Stimulated activated CD4-positive, alpha-beta T cell treated with anti-CD3 and anti-CD28 coated beads, Interleukin-15, amount 100 ng/mL, for 48 hours (primary cell): ENCODE measurements at regions not wholly inside any gene's neighbourhood (a gene's known extent, or its start where the extent isn't known, plus 50 kb on each side); places are given as distances from the start of the nearest gene placed in this dataset.

Experiments
- DNase-seq, 2 donors: peaks; one replicate each; pipeline ENCODE4 v3.0.0-alpha.2; 2020; ENCODE audit warnings: low read depth in 2 of 2

- DNase-seq: no peak
Observed at GRCh38 chr2:53260568-53260967, 507.0 kb upstream of the CHAC2 start.

GRCh38 chr2:53259395-53260009, 508.1 kb upstream of the CHAC2 start:
- no peak for DNase-seq

DNA sequence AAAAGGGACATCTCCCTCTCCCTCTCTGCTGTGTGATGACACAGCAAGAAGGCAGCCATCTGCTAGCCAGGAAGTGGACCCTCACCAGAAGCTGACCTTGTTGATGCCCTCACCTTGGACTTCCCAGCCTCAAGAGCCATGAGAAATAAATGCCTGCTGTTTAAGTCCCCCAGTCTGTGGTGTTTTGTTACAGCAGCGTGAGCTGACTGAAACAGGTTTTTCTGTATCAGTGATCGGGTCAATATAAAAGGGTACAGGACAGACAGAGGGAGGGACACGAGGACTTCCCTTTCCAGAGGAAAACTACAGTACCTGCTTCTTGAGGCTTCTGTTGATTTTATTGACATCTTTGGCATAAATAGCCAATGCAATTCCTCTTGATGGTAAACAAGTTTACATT, 510.3 kb upstream of the CHAC2 start:
- no peak for DNase-seq

- DNase-seq: no peak
Observed at GRCh38 chr2:53253244-53253643, 514.4 kb upstream of the CHAC2 start.

GRCh38 chr2:53252115-53252514, 515.5 kb upstream of the CHAC2 start:
- no peak for DNase-seq

- no peak for DNase-seq
Observed at GRCh38 chr2:53247956-53248735, 519.5 kb upstream of the CHAC2 start.

- no peak for DNase-seq
Observed at GRCh38 chr2:53243430-53243829, 524.2 kb upstream of the CHAC2 start.

GRCh38 chr2:53242090-53242489, 525.5 kb upstream of the CHAC2 start:
- no peak for DNase-seq

- no peak for DNase-seq
Observed at GRCh38 chr2:53235836-53236582, 531.6 kb upstream of the CHAC2 start.

DNA sequence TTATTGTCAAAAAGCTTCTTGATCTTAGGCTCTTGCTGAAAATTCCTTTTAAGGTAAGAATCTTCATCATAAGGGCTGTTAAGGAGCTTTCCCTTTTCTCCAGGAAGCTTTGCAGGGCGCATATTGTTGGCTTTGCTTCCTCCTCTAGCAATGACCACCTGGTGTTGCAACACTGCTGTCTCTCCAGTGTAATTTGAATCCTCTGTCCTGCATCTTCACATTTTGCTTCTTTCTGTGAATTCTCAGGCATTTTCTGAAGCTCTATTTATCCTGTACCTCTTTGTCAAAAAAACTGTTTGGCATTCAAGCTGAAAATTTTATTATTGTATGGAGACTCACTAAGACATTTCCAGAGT, 533.1 kb upstream of the CHAC2 start:
- no peak for DNase-seq

DNA sequence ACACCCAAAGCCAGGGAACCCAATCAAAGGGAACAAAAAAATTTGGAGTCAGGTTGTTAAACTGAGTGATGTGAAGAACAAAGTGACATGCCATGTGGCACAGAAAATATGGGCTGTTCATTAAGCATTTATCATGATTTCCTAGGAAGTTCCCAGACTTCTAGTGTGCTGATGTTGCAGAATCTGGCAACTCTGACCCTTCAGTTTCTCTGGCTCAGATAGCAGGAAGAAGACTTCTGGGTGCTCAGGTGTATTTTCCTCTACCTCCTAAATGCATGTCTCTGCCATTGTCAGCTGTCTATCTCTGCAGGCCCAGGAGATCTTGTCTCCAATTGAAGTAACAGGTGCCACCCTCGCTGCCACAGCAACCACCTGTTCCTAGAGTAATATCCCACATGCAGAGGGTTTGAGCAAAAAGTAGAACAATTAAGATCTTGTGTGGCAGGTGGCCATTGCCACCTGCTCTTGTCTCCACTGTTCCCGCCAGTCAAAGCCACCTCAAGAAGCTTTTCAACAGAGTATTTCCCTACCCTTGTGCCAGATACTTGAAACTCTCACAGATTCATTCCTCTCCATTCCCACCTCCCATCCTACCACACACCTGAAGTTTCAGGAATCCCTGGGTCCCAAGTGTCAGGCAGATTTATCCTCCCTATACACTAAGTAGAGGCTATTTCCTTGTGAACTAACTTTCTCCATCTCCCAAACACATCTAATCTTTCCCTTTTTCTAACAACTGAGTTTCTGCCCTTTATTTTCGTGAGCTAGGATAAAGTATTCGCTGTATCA, 533.7 kb upstream of the CHAC2 start:
- DNase-seq: no peak

GRCh38 chr2:53231908-53232307, 535.7 kb upstream of the CHAC2 start:
- no peak for DNase-seq

- DNase-seq: no peak
Observed at GRCh38 chr2:53230691-53231090, 536.9 kb upstream of the CHAC2 start.

- no peak for DNase-seq
Observed at GRCh38 chr2:53227535-53227934, 540.1 kb upstream of the CHAC2 start.

DNA sequence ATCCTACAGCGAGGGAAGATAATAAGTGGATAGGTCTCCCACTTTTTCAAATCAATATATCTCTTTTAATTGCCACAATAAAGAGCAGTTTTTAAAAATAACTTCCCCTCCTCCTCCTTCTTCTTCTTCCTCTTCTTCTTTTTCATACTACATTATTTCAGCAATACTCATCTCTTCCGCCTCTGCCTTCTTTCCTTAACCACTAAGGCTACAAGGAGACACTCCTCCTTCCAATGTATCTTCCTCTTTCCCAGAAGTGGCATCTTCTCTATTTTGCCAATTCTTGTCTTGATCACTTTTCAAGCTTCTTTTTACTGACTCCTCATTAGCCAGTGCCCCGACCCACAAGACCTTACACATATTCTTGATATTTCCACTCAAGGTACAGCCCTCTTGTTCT, 546.6 kb upstream of the CHAC2 start:
- DNase-seq: no peak

GRCh38 chr2:53217250-53217649, 550.4 kb upstream of the CHAC2 start:
- no peak for DNase-seq

DNA sequence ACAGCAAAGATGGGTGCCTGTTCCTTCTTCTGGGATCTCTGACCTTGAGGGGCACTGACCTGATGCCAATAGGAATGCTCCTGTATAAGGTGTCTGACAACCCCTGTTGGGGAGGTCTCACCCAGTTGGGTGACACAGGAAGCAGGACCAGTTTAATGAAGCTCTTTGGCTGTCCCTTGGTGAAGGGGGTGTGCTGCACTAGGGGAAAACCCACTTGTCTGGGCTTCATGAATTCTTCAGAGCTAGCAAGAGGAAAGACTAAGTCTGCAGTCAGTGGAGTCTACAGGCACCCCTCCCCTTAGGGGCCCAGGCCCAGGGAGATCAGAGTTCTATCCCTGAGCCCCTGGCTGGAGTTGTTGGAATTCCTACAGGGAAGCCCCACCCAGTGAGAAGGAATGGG, 550.8 kb upstream of the CHAC2 start:
- no peak for DNase-seq

GRCh38 chr2:53212576-53212975, 555.0 kb upstream of the CHAC2 start:
- DNase-seq: no peak

- no peak for DNase-seq
Observed at GRCh38 chr2:53211201-53211774, 556.3 kb upstream of the CHAC2 start.

- DNase-seq: no peak
Observed at GRCh38 chr2:53210538-53210937, 557.1 kb upstream of the CHAC2 start.

- DNase-seq: no peak
Observed at GRCh38 chr2:53209679-53210458, 557.7 kb upstream of the CHAC2 start.
